ENCODE measurements at regions not wholly inside any gene's neighbourhood (a gene's known extent, or its start where the extent isn't known, plus 50 kb on each side); places are given as distances from the start of the nearest gene placed in this dataset.

- TF ChIP-seq EZH2 (optimal IDR thresholded peaks at IDR 0.05; ENCODE audit: low read depth, low read length), result no peak
- no peak for TF ChIP-seq CTCF (IDR thresholded peaks at IDR 0.05; ENCODE audit: low read length)
- no peak for TF ChIP-seq EZH2phosphoT487 (IDR thresholded peaks at IDR 0.05; ENCODE audit: low read length)
Measured at GRCh38 chr2:42113452-42113851, 55.7 kb upstream of the EML4 start.

Data from MM.1S (cell line).